ENCODE measurements at regions not wholly inside any gene's neighbourhood (a gene's known extent, or its start where the extent isn't known, plus 50 kb on each side); places are given as distances from the start of the nearest gene placed in this dataset.

DNA sequence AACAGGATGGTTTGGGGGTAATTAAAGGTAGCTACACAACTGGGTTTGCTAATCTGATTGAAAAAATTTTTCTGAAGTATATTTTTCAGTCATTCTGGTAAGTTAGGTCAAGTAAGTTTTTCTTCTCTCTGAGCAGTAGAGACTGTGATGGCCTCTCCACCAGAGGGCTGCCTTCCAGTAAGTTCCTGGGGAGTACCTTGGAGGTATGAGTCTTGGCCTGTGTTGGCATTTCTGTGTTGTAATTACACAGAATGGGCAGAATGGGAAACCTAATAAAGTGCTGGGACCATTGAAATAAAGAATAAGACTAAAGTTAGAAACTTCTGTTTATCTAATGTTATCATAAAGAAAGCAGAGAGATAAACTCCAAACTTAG, 430.8 kb downstream of the ARHGEF28 start:
- TF ChIP-seq POLR2A (IDR thresholded peaks at IDR 0.05): no peak
- TF ChIP-seq, protein P1, sequence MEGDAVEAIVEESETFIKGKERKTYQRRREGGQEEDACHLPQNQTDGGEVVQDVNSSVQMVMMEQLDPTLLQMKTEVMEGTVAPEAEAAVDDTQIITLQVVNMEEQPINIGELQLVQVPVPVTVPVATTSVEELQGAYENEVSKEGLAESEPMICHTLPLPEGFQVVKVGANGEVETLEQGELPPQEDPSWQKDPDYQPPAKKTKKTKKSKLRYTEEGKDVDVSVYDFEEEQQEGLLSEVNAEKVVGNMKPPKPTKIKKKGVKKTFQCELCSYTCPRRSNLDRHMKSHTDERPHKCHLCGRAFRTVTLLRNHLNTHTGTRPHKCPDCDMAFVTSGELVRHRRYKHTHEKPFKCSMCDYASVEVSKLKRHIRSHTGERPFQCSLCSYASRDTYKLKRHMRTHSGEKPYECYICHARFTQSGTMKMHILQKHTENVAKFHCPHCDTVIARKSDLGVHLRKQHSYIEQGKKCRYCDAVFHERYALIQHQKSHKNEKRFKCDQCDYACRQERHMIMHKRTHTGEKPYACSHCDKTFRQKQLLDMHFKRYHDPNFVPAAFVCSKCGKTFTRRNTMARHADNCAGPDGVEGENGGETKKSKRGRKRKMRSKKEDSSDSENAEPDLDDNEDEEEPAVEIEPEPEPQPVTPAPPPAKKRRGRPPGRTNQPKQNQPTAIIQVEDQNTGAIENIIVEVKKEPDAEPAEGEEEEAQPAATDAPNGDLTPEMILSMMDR (IDR thresholded peaks at IDR 0.05): peak in 2 of 3 experiments; percentile 24 to 33

All from testis (tissue), 2 donors.